ENCODE measurements at regions not wholly inside any gene's neighbourhood (a gene's known extent, or its start where the extent isn't known, plus 50 kb on each side); places are given as distances from the start of the nearest gene placed in this dataset.
"Not testable (repeated sequence)": the region's sequence is repeated elsewhere in the genome, so short reads cannot be mapped to it uniquely, and the experiment has no call there.

GRCh38 chr16:62321606-62322005 is 285.4 kb upstream of the CDH8 start:
- DNase-seq = no peak

GRCh38 chr16:62298600-62298999 is 262.4 kb upstream of the CDH8 start:
- peak; percentile 35 for DNase-seq

DNA sequence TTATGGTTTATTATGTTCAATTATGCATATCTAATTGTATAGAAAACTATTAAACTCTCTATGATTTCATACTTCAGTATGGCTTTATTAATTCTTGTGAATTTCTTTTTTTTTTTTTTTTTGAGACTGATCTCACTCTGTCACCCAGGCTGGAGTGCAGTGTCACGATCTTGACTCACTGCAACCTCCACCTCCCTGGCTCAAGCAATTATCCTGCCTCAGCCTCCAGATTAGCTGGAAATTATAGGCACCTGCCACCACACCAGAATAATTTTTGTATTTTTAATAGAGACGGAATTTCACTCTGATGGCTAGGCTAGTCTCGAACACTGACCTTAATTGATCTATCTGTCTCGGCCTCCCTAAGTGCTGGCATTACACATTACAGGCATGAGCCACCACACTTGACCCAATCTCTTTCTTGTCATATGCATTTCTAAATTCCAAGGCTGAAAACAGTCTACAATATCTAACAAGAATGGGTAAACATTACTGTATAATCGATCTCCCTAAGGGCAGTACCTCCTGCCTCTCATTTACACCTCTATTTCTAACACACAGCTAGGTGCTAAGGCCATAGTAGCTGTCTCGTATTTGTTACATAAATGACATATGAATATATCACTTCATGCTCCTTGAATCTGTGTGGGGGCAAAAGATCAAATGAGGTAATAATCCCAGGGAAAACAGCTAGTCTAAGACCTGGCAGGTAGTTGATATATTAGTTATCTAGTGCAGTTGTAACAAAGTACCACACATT is 258.2 kb upstream of the CDH8 start:
- no peak for DNase-seq

DNA sequence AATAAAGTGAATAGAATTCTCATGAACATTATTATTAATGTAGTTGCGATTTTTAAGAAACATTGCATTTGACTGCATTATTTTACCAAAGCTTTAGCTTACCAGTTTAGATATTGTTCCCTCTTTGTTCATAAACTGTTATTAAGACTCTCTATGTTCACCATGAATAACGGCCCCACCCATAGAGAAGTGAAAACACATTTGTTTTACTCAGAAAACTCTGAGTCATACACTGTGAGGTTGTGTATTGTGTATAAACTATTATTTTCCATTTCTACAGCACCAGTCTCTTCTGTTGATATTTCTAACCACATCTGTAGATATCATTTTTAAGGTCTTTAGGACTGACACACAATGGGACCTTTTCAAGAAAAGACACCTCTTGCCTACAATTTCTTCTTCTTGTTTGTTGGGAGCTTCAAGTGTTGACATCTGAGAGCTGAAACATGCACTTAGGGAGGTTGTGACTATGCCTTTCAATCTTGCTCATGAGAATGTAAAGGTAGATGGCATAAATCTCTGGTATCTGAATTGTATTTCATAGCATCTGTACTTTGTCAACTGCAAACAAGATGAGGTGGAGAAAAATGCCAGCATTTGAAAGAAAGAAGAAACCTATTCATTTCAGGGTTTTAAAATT is 252.9 kb upstream of the CDH8 start:
- no peak for DNase-seq

DNA sequence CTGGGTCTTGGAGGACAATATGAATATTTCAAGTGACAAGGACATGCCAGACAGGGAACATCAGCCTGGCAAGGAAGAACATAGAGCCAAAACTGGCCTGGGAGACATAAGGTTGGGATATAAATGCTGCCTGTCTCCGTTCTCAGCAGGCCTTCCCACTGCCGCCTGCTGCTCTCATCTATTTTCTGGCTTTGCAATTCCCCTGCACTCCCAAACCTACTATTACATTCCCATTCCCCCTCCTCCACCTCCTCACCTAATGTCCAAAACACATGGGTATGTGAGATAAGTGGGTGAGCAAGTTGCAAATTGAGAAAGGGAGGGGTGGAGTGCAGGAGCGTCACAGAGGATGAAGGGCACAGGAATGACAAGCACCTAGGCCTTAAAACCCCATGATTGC is 244.3 kb upstream of the CDH8 start:
- DNase-seq = no peak

DNA sequence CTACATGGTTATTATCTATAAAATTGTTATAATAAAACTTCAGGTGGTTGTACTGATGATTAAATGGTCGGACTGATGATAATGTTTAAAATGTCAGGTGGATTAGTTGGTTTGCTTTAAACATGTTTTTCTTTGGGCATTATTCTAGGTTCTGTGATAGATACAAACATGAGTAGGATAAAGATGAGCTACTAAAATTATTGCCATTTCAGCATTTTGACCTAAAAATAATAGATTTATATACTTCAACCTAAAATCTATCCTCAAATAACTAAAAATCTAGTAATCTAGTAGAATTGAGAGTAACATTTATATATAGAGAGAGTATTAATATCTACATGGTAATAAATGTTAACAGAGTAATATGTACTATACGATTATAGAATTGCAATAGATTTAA is 241.7 kb upstream of the CDH8 start:
- no peak for DNase-seq

- no peak for DNase-seq
These were observed 240.4 kb upstream of the CDH8 start for GRCh38 chr16:62276637-62277036.

- DNase-seq = no peak
These were observed 235.8 kb upstream of the CDH8 start for GRCh38 chr16:62272035-62272434.

- DNase-seq = no peak
These were observed 225.5 kb upstream of the CDH8 start for GRCh38 chr16:62261760-62262159.

GRCh38 chr16:62258931-62259435 is 222.7 kb upstream of the CDH8 start:
- not testable (repeated sequence) for DNase-seq

DNA sequence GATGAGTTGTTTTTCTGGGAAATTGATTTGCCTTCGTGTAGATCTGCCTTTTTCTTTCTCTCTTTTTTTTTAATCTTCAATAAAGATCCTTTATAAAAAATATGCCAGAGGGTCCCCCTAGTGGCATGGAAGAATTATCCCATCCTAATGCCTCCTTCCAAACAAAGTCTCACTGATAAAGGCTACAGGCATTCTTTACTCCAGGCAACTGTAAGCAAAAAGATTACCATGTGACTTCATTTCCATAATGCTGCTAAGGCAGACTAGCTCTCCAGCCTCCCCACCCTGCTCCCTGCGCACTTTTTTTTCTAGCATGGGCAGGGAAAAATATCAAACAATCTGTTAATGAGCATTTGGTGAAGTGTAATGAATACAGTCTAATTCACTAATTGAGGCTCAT is 220.2 kb upstream of the CDH8 start:
- no peak for DNase-seq

GRCh38 chr16:62254847-62255246 is 218.6 kb upstream of the CDH8 start:
- no peak for DNase-seq

- no peak for DNase-seq
These were observed 218.1 kb upstream of the CDH8 start for GRCh38 chr16:62254372-62254771.

DNA sequence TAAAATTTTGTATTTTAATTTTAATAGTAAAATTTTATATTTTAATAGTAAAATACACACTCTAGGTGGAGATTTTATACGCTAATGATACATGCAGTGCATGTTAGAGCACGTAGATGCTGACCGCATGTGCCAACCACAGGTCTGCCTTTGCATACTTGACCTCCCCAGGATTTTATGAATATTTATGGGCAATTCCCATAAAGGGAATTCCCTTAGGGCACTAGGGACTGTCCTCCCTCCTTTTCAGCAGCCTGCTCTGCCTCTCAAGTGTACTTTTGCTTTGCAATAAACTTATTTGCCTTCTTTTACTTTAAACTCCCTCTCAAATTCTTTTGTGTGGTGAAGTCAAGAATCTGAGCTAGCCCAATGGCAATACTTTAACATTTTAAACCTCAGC is 217.7 kb upstream of the CDH8 start:
- no peak for DNase-seq

DNA sequence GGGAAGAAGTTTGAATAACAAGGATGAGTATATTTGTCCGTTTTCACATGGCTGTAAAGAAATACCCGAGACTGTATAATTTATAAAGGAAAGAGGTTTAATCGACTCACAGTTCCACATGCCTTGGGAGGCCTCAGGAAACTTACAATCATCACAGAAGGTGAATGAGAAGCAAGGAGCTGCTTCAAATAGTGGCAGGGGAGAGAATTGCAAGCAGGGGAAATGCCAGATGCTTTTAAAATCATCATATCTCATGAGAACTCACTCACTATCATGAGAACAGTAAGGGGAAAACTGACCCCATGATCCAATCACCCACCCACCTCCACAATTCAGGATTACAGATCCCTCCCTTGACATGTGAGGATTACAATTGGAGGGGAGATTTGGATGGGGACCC is 212.8 kb upstream of the CDH8 start:
- DNase-seq = no peak

DNA sequence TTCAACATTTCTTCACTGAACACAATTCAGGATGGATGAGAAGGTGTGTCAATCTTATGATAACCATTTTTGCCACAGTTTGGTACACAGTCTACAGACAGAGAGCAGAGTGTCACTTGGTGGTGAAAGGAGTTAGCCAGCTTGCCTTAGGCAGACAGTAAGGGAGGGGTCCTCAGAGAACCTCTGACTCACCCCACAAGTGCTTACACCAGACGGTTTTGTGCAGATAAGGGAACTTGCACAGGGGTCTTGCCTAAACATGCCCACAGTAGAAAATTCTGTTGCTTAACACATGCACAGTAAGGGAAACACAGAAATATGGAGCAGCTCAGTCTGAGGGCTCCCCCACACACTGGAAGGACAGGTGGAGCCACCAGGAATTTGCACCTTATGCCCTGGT is 204.5 kb upstream of the CDH8 start:
- DNase-seq = no peak

DNA sequence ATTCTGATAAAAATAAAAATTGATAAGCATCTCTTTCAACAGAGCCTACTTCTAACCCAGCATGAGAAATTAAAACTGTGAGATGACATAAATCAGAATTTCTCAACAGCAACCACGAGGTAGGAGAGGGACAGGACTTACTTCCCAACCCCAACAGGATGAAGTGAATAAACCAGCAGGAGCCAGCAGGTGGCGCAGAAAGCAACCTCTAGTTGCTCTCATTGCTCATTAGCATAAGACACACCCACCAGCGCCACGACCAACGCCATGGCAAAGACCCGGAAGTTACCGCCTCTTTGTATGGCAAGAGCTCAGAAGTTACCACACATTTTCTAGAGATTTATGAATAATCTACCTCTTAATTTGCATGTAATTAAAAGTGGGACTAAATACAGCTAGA is 189.4 kb upstream of the CDH8 start:
- DNase-seq = peak; percentile 5

- DNase-seq = no peak
These were observed 188.5 kb upstream of the CDH8 start for GRCh38 chr16:62224646-62225209.

DNA sequence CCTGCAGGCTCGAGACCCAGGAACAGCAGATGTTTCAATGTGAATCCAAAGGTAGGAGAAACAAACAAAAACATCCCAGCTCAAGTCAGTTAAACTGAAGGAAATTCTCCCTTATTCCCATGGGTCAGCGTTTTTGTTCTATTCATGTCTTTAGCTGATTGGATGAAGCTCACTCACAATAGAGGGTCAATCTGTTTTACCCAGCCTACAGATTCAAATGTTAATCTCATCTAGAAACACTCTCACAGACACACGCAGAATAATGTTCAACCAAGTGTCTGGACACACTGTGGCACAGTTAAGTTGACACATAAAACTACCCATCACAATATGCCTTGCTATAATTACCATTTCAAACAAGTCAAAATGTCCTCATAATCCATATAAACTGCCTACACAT is 180.6 kb upstream of the CDH8 start:
- no peak for DNase-seq

DNA sequence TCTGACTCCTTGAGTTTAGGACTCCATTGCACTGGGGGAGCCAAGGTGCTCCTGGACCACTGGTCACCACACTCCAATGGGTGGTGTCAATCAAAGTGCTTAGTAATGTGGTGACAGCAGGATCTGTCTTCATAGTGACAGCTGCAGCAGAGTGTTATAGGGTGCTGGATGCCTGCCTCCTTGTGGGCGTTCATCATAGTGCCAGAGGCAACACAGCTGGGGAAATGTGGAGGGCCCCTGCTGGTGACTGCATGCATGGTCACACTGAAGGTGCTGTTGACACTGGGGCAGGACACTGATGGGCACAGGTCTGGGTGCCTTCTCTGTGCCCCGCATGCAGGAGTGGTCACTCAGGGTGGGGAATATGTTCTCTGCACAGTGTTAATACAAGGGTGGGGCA is 177.5 kb upstream of the CDH8 start:
- no peak for DNase-seq

GRCh38 chr16:62208934-62209333 is 172.7 kb upstream of the CDH8 start:
- no peak for DNase-seq

DNA sequence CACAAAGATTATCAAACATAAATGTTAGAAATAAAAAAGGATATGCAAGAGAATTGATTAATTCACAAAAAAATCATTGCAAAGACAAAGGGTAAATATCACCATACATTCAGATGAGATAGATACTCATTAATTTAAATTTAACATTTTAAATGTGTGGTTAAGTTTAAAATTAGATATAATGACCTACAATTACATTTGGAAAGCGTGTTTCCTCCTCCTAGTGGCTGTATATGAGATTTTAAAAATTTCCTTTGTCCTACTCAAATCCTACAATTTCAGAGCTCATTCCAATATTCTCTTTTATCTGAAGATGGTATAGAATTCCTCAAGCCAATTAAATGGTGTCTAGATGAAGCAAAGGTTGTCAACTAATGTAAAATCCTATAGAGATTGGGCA is 169.2 kb upstream of the CDH8 start:
- DNase-seq = no peak

DNA sequence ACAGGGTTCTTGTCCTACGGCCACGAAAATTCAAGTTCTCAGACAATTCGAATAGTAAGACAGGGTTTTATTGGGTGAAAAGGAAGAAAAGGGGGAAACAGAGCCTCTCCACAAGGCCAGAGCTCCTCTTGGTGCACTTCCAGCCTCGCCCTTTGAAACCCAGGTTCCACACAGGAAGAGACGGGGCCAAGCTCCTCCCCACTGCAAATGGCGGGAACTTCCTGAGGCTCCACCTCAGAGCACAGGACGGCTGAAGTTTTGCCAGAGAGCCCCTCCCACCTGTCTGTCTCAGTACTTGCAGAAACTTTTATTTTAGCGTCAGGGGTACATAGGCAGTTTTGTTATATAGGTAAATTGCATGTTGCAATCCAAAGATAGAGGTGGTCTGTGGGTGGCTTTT is 165.7 kb upstream of the CDH8 start:
- no peak for DNase-seq

DNA sequence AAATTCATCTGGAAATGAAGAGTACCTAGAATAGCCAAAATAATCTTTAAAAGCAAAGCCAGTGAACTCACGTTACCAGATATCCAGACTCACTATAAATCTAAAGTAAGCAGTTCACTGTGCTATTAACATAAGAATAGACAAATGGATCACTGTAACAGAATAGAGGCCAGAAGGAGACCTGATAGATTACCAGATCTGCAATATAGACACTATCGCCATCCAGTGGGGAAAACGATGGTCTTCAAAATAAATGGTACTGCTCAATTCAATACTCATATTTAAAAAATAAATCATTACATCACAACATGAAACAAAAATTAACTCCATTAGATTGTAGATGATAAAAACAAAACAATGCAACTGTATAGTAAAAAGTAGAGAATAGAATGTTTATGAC is 158.6 kb upstream of the CDH8 start:
- no peak for DNase-seq

All from skin of body (tissue), 1 donor.